Stimulated activated CD4-positive, alpha-beta T cell treated with anti-CD3 and anti-CD28 coated beads, TNF-alpha, amount 100 ng/mL, for 48 hours (primary cell): ENCODE measurements at regions not wholly inside any gene's neighbourhood (a gene's known extent, or its start where the extent isn't known, plus 50 kb on each side); places are given as distances from the start of the nearest gene placed in this dataset.

Experiments
- DNase-seq, 3 donors: peaks; one replicate each; pipeline ENCODE4 v3.0.0-alpha.2; 2020; ENCODE audit warnings: low read depth in 3 of 3

DNA sequence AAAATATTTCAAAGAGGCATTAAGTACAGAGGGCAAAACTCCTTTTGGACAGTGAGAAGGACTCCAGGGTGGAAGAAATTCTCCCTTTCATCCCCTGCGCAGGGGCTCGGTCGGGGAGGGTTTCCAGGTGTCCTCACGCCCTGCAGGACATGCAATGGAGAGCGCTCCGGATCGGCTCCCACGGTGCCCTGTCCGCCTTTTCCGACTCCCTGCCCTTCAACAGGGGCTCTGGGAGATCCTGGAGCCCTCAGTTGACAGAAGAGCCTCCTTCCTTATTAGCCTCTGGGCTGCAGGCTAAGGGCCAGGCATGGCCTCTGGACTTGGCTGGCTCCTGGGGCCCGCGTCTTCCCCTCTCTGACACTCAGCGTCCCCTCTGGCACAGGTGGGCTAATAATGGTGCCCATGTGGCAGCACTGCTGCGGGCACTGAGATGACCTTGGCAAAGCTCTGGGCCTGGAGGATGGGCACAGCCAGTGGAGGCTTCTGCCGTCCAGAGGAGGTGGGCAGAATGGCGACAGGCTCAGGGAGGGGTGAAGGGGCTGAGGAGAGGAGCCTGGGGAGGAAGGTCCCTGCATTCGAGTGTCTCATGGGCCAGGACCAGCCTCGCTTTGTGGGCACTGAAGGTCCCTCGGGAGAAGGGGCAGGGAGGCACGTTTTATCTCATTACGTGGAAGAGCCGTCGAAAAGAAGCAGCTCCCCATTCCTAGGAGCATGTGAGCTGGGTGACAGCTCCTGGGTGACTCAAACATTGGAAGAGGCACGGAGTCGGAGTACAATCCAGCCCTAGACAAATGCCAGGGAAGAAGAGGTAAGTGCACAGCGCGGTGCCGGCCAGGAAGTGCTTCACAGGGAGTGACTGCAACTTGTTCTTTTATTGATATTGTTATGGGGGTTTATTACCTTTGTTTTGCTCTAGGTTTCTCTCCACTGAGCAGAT is 161.7 kb downstream of the IRF8 start:
- no peak for DNase-seq

DNA sequence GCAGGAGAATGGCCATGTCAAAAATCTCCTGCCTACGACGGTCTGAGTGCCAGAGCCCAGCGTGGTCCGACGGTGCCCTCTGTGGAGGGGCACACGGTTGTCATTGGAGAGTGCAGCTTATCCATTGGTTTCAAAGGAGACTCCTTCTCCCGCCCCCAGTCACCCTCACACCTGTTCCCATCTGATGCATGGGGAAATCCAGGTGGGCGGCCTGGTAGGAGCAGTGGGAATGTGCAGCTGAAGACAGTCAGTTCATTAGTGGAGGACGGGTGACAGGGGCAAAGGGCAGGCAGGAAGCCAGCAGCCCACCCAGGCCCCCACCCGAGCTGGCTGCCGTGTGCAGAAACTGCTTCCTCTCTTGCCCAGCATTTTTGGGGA is 162.3 kb downstream of the IRF8 start:
- no peak for DNase-seq

- no peak for DNase-seq
Observed at GRCh38 chr16:86061721-86062120, 162.8 kb downstream of the IRF8 start.

DNA sequence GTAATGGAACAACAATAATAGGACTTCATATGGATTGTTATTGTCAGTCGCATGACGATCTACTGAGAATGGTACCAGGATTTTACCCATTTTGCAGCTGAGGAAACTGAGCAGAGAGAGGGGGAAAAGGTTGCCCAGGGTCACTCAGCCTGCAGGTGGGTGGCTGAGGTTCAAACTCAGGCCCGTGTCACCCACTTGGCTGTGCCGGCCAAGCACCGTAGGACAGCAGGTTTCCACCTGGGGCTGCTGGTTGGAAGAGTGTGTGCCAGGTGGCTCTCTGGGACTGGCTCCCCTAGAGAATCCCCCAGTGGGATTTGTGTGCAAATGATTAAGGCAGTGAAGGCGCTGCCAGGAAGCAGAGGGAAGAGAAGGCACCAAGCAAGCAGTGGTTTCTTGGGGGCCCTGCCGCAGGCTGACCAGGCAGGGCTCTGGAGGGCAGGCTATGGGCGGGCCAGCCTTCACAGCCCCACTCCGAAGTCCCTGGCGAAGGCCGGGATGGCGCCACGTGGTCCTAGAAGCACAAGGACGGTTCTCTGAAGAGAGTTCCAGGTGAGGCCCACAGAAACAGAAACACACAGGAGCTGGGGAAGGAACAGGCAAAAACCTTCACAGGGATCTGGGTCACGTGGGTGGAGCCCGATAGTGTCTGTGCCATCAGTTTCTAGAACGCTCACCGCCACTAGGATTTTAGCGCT is 163.5 kb downstream of the IRF8 start:
- DNase-seq: no peak

DNA sequence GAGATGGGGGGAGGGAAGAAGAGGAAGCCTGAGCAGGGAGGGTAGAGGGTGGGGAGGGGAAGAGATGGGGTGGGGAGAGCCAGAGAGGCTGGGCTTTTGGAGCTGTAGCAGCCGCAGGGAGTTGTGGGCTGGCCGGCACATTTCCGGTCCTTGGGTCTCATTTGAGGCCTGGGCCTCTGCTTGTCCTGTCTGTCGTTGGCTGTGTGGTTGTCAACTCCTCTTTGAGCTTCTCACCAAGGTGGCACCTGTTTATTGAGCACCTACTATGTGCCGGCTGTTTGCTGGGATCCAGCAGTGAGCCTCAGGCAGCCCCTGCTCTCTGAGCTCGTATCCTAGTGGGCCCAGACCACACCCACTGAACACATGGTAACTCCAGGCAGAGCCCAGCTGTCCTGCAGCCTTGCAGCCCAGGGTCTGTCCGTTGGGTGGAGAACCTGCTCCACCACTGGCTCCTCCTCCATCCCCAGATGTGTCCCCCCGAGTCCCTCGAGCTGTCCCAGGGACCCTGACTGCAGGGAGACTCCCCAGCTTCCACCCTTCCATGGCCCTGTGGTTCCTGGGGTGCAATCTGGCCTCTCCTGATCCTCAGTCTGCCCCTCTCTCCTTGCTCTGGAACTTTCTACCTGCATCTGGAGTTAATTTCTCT is 164.9 kb downstream of the IRF8 start:
- DNase-seq: no peak

GRCh38 chr16:86064431-86065250 is 165.7 kb downstream of the IRF8 start:
- no peak for DNase-seq

GRCh38 chr16:86065711-86066110 is 166.7 kb downstream of the IRF8 start:
- no peak for DNase-seq

- DNase-seq: no peak
Observed at GRCh38 chr16:86066811-86067210, 167.8 kb downstream of the IRF8 start.

DNA sequence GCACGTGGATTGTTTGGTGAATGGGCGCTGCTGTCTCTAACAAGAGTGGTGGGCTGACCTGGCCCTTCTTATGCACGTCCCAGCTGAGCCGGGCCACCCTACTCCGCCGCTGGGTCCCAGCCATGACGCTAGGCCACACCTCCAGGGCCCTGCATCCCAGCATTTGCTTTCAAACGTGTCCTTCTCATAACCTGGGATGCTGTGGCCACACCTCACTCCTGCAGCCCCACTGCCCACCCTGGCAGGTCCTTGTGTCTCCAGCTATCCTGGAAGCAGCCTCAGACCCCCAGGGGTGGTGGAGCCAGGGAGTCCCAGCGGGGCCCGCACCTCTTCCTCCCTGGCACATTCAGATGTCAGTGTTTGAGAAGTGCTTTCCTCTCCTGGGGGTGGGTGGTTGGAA is 168.6 kb downstream of the IRF8 start:
- no peak for DNase-seq

DNA sequence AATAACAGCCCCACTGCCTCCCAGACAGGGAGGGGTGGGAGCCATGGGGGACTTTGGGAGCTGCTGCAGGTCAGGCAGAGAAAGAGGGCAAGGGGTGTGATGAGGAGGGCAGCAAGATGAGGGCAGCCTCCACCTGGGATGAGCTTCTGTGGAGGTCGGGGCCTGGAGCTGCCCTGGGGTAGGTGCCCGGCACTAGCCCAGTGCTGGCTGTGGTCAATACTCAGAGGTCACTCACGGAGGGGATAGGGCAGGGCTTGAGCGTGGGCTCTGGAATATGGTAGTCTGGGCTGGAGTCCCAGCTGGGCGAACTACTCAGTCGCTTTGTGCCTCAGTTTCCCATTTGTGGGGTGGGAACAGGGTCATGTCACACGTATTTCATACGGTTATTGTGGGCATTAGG is 169.0 kb downstream of the IRF8 start:
- DNase-seq: no peak

DNA sequence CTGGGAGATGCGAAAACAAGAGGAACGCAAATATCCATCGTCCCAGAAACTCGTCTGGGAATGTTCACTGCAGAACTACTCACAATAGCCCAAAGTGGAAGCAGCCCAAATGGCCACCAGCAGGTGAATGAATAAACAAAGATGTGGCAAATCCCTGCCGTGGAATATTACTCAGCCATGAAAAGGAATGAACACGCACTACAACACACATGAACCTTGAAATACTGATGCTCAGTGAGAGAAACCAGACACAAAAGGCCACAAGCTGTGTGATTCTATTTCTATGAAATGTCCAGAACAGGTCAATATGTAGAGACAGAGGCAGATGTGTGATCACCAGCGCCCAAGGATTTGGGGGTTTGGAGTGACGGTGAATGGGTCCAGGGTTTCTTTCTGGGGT is 169.8 kb downstream of the IRF8 start:
- DNase-seq: no peak

- DNase-seq: no peak
Observed at GRCh38 chr16:86069736-86070298, 170.9 kb downstream of the IRF8 start.

DNA sequence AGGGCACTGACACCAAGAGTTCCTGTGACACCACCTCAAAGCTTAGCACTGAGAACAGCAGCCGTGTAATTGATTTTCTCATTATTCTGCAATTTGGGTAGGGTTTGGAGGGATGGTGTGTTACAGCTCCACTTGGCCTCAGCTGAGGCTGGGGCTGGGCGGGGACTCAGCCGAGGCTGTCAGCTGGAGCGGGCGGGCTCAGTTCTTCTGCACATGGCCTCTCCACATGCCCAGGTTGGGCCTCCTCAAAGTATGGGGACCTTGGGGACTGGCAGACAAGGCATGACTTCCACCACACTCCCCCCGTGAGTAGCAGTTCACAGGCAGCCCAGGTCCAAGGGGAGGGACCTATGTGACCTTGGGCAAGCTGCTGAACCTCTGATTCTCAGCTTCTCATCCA is 171.5 kb downstream of the IRF8 start:
- DNase-seq: no peak

- DNase-seq: no peak
Observed at GRCh38 chr16:86070971-86071370, 172.0 kb downstream of the IRF8 start.

DNA sequence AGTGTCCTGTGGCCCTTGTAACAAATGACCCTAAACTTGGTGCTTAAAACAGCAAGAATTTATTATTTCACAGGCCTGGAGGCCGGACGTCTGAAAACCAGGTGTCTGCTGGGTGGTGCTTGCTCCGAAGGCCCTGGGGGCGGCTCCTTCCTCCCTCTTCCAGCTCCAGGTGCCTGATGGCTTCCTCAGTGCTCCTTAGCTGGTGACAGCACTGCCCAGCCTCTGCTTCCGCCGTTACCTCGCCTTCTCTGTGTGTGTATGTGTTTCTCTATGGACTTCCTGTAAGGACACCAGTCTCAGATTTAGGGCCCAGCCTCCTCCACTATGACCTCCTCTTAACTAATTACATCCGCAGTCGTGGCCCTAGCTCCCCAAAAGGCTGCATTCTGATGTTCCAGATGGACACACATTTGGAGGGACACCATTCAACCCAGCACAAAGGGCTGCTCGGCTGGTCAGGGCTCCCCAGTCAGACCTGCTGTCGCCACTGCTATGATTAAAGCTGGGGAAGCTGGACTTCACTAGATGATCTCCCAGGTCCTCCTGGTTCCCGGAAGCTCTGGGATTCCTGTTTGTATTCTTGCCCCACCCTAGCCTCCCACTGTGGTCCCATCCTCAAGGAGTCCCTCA is 172.8 kb downstream of the IRF8 start:
- DNase-seq: no peak

- peak in 2 of 3 donors; percentile 18 for DNase-seq
Observed at GRCh38 chr16:86072328-86073102, 173.6 kb downstream of the IRF8 start.

- DNase-seq: no peak
Observed at GRCh38 chr16:86073103-86073625, 174.2 kb downstream of the IRF8 start.

- no peak for DNase-seq
Observed at GRCh38 chr16:86073763-86074493, 175.0 kb downstream of the IRF8 start.
